GM12873 (cell line): ENCODE measurements at regions not wholly inside any gene's neighbourhood (a gene's known extent, or its start where the extent isn't known, plus 50 kb on each side); places are given as distances from the start of the nearest gene placed in this dataset.

Experiments used
- CTCF ChIP-seq: IDR thresholded peaks from 2 replicates; pipeline ENCODE4 v1.5.1; 2012; ENCODE audit warnings: low read depth, mild to moderate bottlenecking, moderate library complexity, low read length, control low read depth; ENCODE audit not compliant: insufficient read depth; ENCODE audit errors: missing control alignments

- no peak for TF ChIP-seq CTCF
Measured at GRCh38 chr14:87656315-87656714, 336.7 kb downstream of the GALC start.

GRCh38 chr14:87652278-87652677, 340.7 kb downstream of the GALC start:
- TF ChIP-seq CTCF, result no peak

- no peak for TF ChIP-seq CTCF
Measured at GRCh38 chr14:87644689-87645088, 348.3 kb downstream of the GALC start.

GRCh38 chr14:87643005-87643404, 350.0 kb downstream of the GALC start:
- no peak for TF ChIP-seq CTCF

- no peak for TF ChIP-seq CTCF
Measured at GRCh38 chr14:87640553-87640952, 352.4 kb downstream of the GALC start.

- no peak for TF ChIP-seq CTCF
Measured at GRCh38 chr14:87638196-87638595, 354.8 kb downstream of the GALC start.

- TF ChIP-seq CTCF, result no peak
Measured at GRCh38 chr14:87635442-87635841, 357.5 kb downstream of the GALC start.
